ENCODE measurements at regions not wholly inside any gene's neighbourhood (a gene's known extent, or its start where the extent isn't known, plus 50 kb on each side); places are given as distances from the start of the nearest gene placed in this dataset.
"Not testable (repeated sequence)": the region's sequence is repeated elsewhere in the genome, so short reads cannot be mapped to it uniquely, and the experiment has no call there.

- DNase-seq, result not testable (repeated sequence)
These were observed 56.2 kb upstream of the CCZ1B start for GRCh38 chr7:6882321-6882721.

GRCh38 chr7:6883756-6884155 is 57.7 kb upstream of the CCZ1B start:
- not testable (repeated sequence) for DNase-seq

- no peak for DNase-seq
These were observed 60.1 kb upstream of the CCZ1B start for GRCh38 chr7:6886198-6886597.

GRCh38 chr7:6888267-6889045 is 62.4 kb upstream of the CCZ1B start:
- DNase-seq, result not testable (repeated sequence)

GRCh38 chr7:6889252-6889812 is 63.3 kb upstream of the CCZ1B start:
- DNase-seq, result no peak

- DNase-seq, result not testable (repeated sequence)
These were observed 76.0 kb upstream of the CCZ1B start for GRCh38 chr7:6902097-6902518.

- not testable (repeated sequence) for DNase-seq
These were observed 77.2 kb upstream of the CCZ1B start for GRCh38 chr7:6903289-6903688.

- DNase-seq, result not testable (repeated sequence)
These were observed 77.7 kb upstream of the CCZ1B start for GRCh38 chr7:6903792-6904191.

- DNase-seq, result no peak
These were observed 91.2 kb upstream of the CCZ1B start for GRCh38 chr7:6917258-6917657.

- not testable (repeated sequence) for DNase-seq
These were observed 93.1 kb upstream of the CCZ1B start for GRCh38 chr7:6919169-6919568.

GRCh38 chr7:6924523-6924922 is 98.4 kb upstream of the CCZ1B start:
- DNase-seq, result not testable (repeated sequence)

- DNase-seq, result not testable (repeated sequence)
These were observed 100.4 kb upstream of the CCZ1B start for GRCh38 chr7:6926193-6927174.

- DNase-seq, result not testable (repeated sequence)
These were observed 101.6 kb upstream of the CCZ1B start for GRCh38 chr7:6927643-6928042.

GRCh38 chr7:6929588-6929987 is 103.5 kb upstream of the CCZ1B start:
- not testable (repeated sequence) for DNase-seq

GRCh38 chr7:6930081-6930635 is 104.1 kb upstream of the CCZ1B start:
- not testable (repeated sequence) for DNase-seq

GRCh38 chr7:6930787-6931186 is 104.7 kb upstream of the CCZ1B start:
- DNase-seq, result peak; percentile 32 to 40

- not testable (repeated sequence) for DNase-seq
These were observed 105.4 kb upstream of the CCZ1B start for GRCh38 chr7:6931456-6931855.

- not testable (repeated sequence) for DNase-seq
These were observed 108.0 kb upstream of the CCZ1B start for GRCh38 chr7:6933954-6934632.

- no peak for DNase-seq
These were observed 108.9 kb upstream of the CCZ1B start for GRCh38 chr7:6934981-6935380.

- DNase-seq, result not testable (repeated sequence)
These were observed 110.6 kb upstream of the CCZ1B start for GRCh38 chr7:6936626-6937025.

- not testable (repeated sequence) for DNase-seq
These were observed 111.7 kb upstream of the CCZ1B start for GRCh38 chr7:6937746-6938145.

- DNase-seq, result not testable (repeated sequence)
These were observed 112.2 kb upstream of the CCZ1B start for GRCh38 chr7:6938284-6938683.

Data from stimulated activated CD4-positive, alpha-beta T cell treated with anti-CD3 and anti-CD28 coated beads, Interleukin-2, amount 100 ng/mL, for 48 hours (primary cell).